ENCODE measurements at regions not wholly inside any gene's neighbourhood (a gene's known extent, or its start where the extent isn't known, plus 50 kb on each side); places are given as distances from the start of the nearest gene placed in this dataset.

DNA sequence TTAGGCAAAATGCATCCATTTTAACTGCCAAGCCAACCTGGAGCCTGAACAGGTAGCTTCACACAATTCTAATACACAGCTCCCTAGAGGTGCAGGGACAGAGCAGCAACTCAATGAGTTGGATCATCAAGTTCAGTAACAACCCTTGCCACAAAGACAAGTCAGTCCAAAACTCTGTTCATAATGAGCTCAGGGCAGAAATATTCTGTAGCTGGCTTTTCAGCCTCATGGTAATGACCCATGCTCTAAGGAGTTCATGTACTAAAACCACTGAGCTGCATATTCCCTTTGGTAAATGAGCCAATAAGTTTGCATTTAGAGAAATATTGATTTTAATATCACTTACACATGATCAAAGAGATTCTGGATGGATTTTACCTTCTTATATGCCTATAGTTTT lies 316.1 kb downstream of the SEC23A start:
- TF ChIP-seq YY1 (IDR thresholded peaks at IDR 0.05; ENCODE audit: insufficient read depth, insufficient read length) (no peak), SUZ12 (IDR thresholded peaks at IDR 0.05; ENCODE audit: extremely low read depth, insufficient read depth, insufficient read length) (no peak), ZNF274 (IDR thresholded peaks at IDR 0.05; ENCODE audit: low read depth, low read length) (no peak)
